ENCODE measurements at regions not wholly inside any gene's neighbourhood (a gene's known extent, or its start where the extent isn't known, plus 50 kb on each side); places are given as distances from the start of the nearest gene placed in this dataset.
"Not testable (repeated sequence)": the region's sequence is repeated elsewhere in the genome, so short reads cannot be mapped to it uniquely, and the experiment has no call there.

DNA sequence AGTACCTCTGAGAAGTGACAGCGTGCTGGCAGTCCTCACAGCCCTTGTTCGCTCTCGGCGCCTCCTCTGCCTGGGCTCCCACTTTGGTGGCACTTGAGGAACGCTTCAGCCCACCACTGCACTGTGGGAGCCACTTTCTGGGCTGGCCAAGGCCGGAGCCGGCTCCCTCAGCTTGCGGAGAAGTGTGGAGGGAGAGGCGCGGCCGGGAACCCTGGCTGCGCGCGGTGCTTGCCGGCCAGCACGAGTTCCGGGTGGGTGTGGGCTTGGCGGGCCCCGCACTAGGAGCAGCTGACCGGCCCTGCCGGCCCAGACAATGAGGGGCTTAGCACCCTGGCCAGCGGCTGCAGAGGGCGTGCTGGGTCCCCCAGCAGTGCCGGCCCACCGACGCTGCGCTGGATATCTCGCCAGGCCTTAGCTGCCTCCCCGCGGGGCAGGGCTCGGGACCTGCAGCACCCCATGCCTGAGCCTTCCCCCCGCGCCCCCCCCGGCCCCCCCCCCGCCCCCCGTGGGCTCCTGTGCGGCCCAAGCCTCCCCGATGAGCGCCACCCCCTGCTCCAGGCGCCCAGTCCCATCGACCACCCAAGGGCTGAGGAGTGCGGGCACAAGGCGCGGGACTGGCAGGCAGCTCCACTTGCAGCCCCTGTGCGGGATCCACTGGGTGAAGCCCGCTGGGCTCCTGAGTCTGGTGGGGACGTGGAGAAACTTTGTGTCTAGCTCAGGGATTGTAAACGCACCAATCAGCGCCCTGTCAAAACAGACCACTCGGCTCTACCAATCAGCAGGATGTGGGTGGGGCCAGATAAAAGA lies 847.7 kb upstream of the CDH6 start:
- DNase-seq = not testable (repeated sequence)

GRCh38 chr5:30343707-30344106 lies 849.8 kb upstream of the CDH6 start:
- no peak for DNase-seq

GRCh38 chr5:30341466-30341865 lies 852.0 kb upstream of the CDH6 start:
- no peak for DNase-seq

DNA sequence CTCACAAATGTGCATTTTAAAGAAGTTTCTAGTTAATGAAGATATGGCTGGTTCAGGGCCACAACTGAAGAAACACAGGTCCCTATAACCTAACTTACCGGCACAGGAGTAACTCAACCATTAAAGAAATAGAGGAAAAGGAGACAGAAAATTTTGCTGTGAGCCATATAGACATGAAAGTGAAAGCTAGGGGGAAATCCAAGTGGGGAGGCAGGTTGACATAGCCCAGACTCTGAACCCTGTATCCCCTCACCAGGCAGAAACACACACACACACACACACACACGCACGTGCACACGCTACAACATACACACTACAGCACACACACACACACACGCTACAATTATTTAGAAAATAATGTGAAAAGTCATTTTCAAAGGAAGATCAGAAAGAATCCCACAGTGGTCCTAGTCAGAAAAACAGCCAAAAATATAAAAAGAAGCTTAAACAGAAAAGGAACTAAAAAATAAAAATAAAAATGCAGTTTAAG lies 856.4 kb upstream of the CDH6 start:
- no peak for DNase-seq

DNA sequence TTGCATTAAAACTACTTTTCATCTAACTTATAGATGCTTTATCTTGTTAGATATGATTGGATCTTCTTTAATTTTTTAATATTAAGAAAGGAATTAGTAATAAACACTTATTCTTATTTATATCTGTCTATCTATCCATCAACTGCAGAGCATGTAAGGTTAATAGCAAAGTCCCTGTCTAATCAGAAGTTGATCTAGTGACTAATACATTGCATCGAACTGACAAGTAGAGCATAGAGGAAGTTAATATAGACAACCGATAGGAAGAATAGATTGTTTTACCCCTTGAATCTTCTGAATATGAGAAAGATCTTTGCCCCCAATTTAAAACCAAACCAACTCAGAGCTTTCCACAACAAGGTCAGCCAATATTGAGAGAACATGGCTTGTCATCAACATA lies 862.0 kb upstream of the CDH6 start:
- DNase-seq = no peak

DNA sequence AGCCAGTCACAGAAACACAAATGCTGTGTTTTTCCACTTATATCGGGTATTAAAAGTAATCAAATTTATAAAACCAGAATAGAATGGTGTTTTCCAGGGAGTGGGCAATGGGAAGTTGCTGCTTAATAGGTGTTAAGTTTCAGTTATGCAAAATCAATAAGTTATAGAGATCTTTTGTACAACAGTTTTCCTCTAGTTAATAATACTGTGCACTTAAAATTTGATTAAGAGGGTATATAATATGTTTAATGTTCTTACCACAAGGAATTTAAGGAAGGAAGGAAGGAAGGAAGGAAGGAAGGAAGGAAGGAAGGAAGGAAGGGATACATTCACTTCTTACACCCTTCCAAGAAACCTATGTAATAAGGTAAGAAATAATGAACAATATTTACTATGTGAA lies 867.7 kb upstream of the CDH6 start:
- DNase-seq = no peak

DNA sequence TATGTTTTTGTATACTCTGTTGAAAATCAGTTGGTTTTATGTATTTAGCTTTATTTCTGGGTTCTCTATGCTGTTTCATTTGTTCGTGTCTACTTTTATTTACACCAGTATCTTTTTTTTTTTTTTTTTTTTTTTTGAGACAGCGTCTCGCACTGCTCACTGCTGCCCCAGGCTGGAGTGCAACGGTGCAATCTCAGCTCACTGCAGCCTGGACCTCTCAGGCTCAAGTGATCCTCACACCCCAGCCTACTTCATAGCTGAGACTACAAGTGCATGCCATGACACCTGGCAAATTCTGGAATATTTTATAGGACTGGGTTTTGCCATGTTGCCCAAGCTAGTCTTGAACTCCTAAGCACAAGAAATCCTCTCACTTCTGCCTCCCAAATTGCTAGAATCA lies 869.4 kb upstream of the CDH6 start:
- no peak for DNase-seq

DNA sequence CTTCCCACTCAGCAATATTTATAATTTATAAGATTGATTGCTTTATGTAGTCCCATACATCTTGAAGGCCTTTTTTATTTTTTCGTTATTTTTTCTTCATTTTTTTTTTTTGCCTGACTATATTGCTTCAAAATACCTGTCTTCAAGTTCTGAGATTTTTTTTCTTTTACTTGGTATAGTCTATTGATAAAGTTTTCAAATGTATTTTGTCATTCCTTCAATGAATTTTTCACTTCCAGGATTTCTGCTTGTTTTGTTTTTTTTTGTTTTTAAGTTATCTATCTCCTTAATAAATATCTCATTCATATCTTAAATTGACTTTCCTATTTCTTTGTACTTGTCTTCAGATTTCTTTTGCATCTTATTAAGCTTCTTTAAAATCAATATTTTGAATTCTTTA lies 905.6 kb upstream of the CDH6 start:
- DNase-seq = no peak

GRCh38 chr5:30279237-30279636 lies 914.2 kb upstream of the CDH6 start:
- no peak for DNase-seq

DNA sequence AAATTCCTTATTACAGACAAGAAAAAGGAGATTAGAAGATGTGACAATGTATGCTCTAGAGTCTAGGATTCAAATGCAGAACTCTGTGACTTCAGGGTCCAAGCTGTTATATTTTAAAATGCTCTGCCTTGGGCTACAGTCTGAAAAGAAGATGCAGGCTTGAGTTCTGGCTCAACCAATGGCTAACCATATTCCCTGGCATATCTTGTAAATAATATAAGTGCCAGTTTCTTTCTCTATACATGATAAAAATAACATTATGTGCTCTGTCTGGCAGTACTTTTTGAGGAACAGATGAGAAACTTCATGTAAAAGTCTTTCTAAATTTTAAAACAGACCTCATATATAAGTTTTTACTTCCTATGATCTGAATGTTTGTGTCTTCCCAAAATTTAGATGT lies 926.5 kb upstream of the CDH6 start:
- no peak for DNase-seq

DNA sequence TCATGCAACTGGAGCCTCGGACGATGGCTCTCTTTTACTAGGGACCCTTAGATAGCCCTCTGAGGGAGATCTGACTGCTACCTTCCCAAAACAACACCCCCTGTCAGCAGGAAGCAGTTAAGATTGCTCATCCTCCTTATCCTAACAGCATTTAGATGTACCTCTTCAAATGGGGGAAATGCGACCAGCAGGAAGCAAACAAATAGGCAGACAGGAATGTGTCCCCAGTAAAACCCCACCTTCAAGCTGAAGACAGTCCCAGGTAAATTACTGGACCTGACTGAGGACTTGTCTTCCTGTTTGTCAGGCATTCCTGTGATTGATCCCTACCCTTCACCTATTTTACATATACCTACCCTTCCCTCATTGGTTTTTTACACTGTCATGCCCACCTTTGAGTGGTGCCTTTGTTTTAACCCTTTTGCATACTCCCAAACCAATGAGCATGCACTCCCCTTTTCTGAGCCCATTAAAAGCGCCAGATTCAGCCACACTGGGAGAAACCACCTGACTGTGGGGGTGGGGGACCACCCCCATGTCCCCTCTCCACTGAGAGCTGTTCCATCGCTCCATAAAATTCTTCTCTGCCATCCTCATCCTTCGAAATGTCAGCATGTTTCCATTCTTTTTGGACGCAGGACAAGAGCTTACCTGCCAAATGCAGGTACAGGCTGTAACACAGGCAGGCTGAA lies 954.0 kb upstream of the CDH6 start:
- no peak for DNase-seq

GRCh38 chr5:30237189-30237588 lies 956.3 kb upstream of the CDH6 start:
- DNase-seq = no peak

- no peak for DNase-seq
These were observed 983.7 kb upstream of the CDH6 start for GRCh38 chr5:30209755-30210154.

GRCh38 chr5:30197662-30198061 lies 995.8 kb upstream of the CDH6 start:
- no peak for DNase-seq

DNA sequence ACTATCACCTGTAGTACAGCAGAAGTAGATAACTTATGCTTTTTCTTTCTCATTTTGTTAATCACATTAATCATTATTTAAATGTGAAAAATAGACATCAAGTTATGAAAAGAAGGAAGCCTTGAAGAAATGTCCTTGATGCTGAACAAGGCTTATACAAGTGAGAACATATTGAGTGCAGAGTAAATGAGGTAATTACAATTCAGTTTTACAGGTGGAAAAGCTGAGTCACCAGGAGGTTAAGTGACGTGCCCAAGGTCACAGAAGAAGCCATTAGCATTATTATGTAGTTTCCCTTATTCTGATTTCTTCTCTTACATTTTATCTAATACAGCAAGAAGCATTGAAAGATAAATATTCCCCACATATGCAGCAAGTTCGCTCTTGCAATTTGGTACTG lies 998.5 kb upstream of the CDH6 start:
- DNase-seq = no peak

- DNase-seq = no peak
These were observed 998.9 kb upstream of the CDH6 start for GRCh38 chr5:30194595-30194994.

DNA sequence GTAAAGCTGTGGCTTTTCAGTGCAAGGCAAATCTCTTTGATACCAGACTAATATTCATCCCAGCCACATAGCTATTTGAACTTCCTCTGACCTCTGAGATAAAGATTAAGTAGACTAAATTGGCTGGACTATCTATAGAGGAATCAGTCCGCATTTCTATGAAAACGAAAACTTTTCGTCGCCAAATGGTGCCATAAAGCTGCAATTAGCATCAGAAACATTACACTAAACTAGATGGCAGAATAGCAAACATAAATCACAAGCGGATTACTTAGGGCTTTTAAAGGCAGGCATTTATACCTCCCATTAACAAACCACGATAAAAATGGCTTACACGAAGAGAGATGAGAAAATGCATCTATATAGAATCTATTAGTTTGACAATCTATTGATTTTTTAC lies 1009.7 kb upstream of the CDH6 start:
- no peak for DNase-seq

GRCh38 chr5:30156156-30156555 lies 1037.3 kb upstream of the CDH6 start:
- DNase-seq = no peak

GRCh38 chr5:30152431-30152830 lies 1041.1 kb upstream of the CDH6 start:
- DNase-seq = no peak

GRCh38 chr5:30150231-30150630 lies 1043.3 kb upstream of the CDH6 start:
- DNase-seq = no peak

DNA sequence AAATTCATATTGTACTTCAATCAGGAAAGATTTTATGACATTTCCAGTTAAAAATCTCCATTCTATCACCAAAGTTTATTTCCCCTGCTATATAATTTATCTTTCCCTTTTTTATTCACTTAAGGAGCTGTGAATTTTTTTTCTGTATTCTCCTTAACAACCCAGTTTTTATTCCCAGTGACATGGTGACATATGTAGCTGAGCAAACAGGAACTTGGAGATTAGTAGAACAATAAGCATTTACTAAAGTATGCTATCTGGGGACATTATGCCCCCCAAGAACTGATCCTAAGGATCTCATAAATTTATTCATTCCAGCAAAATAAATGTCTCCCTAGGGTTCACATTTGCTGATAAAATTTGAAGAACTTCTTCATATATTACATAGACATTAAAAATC lies 1044.0 kb upstream of the CDH6 start:
- no peak for DNase-seq

GRCh38 chr5:30147976-30148375 lies 1045.5 kb upstream of the CDH6 start:
- DNase-seq = no peak

GRCh38 chr5:30144059-30144458 lies 1049.4 kb upstream of the CDH6 start:
- not testable (repeated sequence) for DNase-seq

GRCh38 chr5:30142432-30142831 lies 1051.1 kb upstream of the CDH6 start:
- no peak for DNase-seq

DNA sequence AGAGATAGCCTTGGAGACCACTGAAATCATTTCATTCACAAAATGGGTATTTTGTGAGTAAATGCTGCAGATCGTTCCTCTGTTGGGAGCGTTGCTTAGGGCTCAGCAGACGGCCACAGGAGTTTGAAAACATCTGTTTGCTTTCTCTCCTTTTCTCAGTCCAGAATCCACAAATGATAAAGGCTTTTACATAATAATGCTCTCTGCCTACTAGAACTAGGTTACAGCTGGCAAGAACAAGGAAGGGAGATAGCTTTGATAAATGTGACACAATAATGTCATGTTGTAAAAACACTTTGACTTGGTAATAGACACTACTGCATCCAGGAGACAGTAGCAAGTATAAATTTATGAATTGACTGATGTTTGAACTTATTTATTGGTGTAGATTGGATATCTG lies 1072.4 kb upstream of the CDH6 start:
- DNase-seq = no peak

All from NK-92 treated with Interleukin-12 subunit alpha and Interleukin-12 subunit beta, amount 100 ng/mL, for 24 hours (cell line).